OCI-LY7 (cell line): ENCODE measurements at regions not wholly inside any gene's neighbourhood (a gene's known extent, or its start where the extent isn't known, plus 50 kb on each side); places are given as distances from the start of the nearest gene placed in this dataset.

Experiments used
- BruUV-seq: library from RNA; stranded (reverse); fragments of 400-500 nt; replicated peaks from 2 replicates; lab custom pipeline; 2021; lab: Mats Ljungman, UMichigan
- CTCF ChIA-PET: fragments of 300-600 bp; sonication (Branson Sonifier 250); formaldehyde crosslinking; loops from one replicate; lab custom pipeline; 2022; ENCODE audit warnings: antibody characterized with exemption; ENCODE audit not compliant: unreplicated experiment; lab: Charles Lee
- POLR2A ChIA-PET: fragments of 300-600 bp; sonication (Branson Sonifier 250); formaldehyde crosslinking; loops from one replicate; lab custom pipeline; 2022; ENCODE audit warnings: antibody characterized with exemption; lab: Charles Lee
- DNase-seq: peaks from one replicate; pipeline ENCODE4 v3.0.0-alpha.2; 2015; ENCODE audit warnings: low spot score
- H2AFZ ChIP-seq: fragments of 200-600 bp; sonication (generic), shearing (Covaris generic); 2 replicates; pipeline ENCODE4 v1.6.1; 2014; ENCODE audit warnings: mild to moderate bottlenecking, antibody characterized with exemption, low read length, moderate library complexity
- H3K27ac ChIP-seq: fragments of 200-600 bp; sonication (generic); 2 replicates; pipeline ENCODE4 v1.5.1; 2014; ENCODE audit warnings: mixed run types, low read depth, mild to moderate bottlenecking, moderate library complexity, low read length, inconsistent platforms; ENCODE audit not compliant: poor library complexity, severe bottlenecking
- H3K36me3 ChIP-seq: fragments of 200-600 bp; sonication (generic); 2 replicates; pipeline ENCODE4 v1.6.1; 2014; ENCODE audit warnings: mild to moderate bottlenecking, antibody characterized with exemption, low read length, moderate library complexity, mixed read lengths; ENCODE audit not compliant: insufficient read depth
- H3K4me1 ChIP-seq: fragments of 200-600 bp; sonication (generic); 2 replicates; pipeline ENCODE4 v1.5.1; 2014; ENCODE audit warnings: mild to moderate bottlenecking, low read length; ENCODE audit not compliant: insufficient read depth, poor library complexity, severe bottlenecking
- H3K4me2 ChIP-seq: fragments of 200-600 bp; sonication (generic); 2 replicates; pipeline ENCODE4 v1.6.1; 2014; ENCODE audit warnings: mild to moderate bottlenecking, low read length
- H3K4me3 ChIP-seq: fragments of 200-600 bp; sonication (generic); 2 replicates; pipeline ENCODE4 v1.5.1; 2014; ENCODE audit warnings: mild to moderate bottlenecking, low read depth, low read length; ENCODE audit not compliant: poor library complexity, severe bottlenecking
- H3K79me2 ChIP-seq: fragments of 200-600 bp; sonication (generic); 2 replicates; pipeline ENCODE4 v1.6.1; 2016; ENCODE audit warnings: low read depth, mild to moderate bottlenecking, low read length, moderate library complexity, mixed read lengths; ENCODE audit not compliant: insufficient read depth
- H3K9me2 ChIP-seq: fragments of 200-600 bp; sonication (generic); 2 replicates; pipeline ENCODE4 v1.6.1; 2016; ENCODE audit warnings: mild to moderate bottlenecking, low read length, mixed read lengths; ENCODE audit not compliant: insufficient read depth
- H3K9me3 ChIP-seq: fragments of 200-600 bp; sonication (generic); 2 replicates; pipeline ENCODE4 v1.6.1; 2014; ENCODE audit warnings: mild to moderate bottlenecking, mixed run types, low read length, mixed read lengths
- H4K20me1 ChIP-seq: fragments of 200-600 bp; sonication (generic); 2 replicates; pipeline ENCODE4 v1.6.1; 2014; ENCODE audit warnings: mild to moderate bottlenecking, antibody characterized with exemption, low read length, moderate library complexity, mixed read lengths; ENCODE audit not compliant: insufficient read depth
- CTCF ChIP-seq: fragments of 200-600 bp; sonication (generic); conservative IDR thresholded peaks from 2 replicates; pipeline ENCODE4 v1.5.1; 2014; ENCODE audit warnings: mild to moderate bottlenecking, antibody characterized with exemption, low read length, moderate library complexity, mixed read lengths
- EZH2phosphoT487 ChIP-seq: fragments of 200-600 bp; sonication (generic); IDR thresholded peaks from 2 replicates; pipeline ENCODE4 v1.6.1; 2018; ENCODE audit warnings: low read depth, borderline replicate concordance, mild to moderate bottlenecking, mixed run types, antibody characterized with exemption, low read length, moderate library complexity, mixed read lengths
- intact Hi-C: fragments of 100-400 bp; cut with micrococcal nuclease; formaldehyde crosslinking; loops from one replicate; pipeline ENCODE4 v1.10.0; 2022; ENCODE audit not compliant: unreplicated experiment

GRCh38 chr11:88438721-88439120 is 101.2 kb upstream of the CTSC start:
- Histone ChIP-seq H3K9me2 (no peaks in the 10 kb centered on the region), H3K27ac (no peak overlapping the region), H3K79me2 (no peaks in the 10 kb centered on the region), H4K20me1 (no peaks in the 10 kb centered on the region), H3K4me2 (no peak overlapping the region), H3K4me1 (no peaks in the 10 kb centered on the region), H3K36me3 (no peaks in the 10 kb centered on the region), H3K9me3 (no peaks in the 10 kb centered on the region; the same call in 1 of the 2 replicates), H2AFZ (no peak overlapping the region), H3K4me3 (no peak overlapping the region)
- intact Hi-C loops, result no loop called here
- BruUV-seq, result no TSS peak
- no peak for DNase-seq
- CTCF ChIA-PET, result no interaction called here
- TF ChIP-seq EZH2phosphoT487, result no peak
- POLR2A ChIA-PET, result interaction anchor here (0.7 kb wide), 1 partner anchor 44 kb away, joined by 3 read pairs; no protein-coding TSS in a partner anchor

GRCh38 chr11:88435415-88435814 is 97.9 kb upstream of the CTSC start:
- Histone ChIP-seq H2AFZ (no peak overlapping the region), H3K4me1 (no peaks in the 10 kb centered on the region), H3K4me3 (no peak overlapping the region), H3K36me3 (no peaks in the 10 kb centered on the region), H4K20me1 (no peaks in the 10 kb centered on the region), H3K27ac (no peak overlapping the region), H3K79me2 (no peaks in the 10 kb centered on the region), H3K9me2 (no peaks in the 10 kb centered on the region), H3K9me3 (no peaks in the 10 kb centered on the region; the same call in 1 of the 2 replicates), H3K4me2 (no peak overlapping the region)
- intact Hi-C loops, result no loop called here
- no peak for DNase-seq
- ChIA-PET CTCF (no interaction called here), POLR2A (interaction anchor here (0.7 kb wide), 1 partner anchor 35 kb away, joined by 3 read pairs; no protein-coding TSS in a partner anchor)
- TF ChIP-seq EZH2phosphoT487, result no peak
- no peak for TF ChIP-seq CTCF
- no TSS peak for BruUV-seq

GRCh38 chr11:88434333-88434976 is 96.9 kb upstream of the CTSC start:
- no peaks in the 10 kb centered on the region for H3K9me2 ChIP-seq
- no TSS peak for BruUV-seq
- no peaks in the 10 kb centered on the region for H4K20me1 ChIP-seq
- no peaks in the 10 kb centered on the region; the same call in 1 of the 2 replicates for H3K9me3 ChIP-seq
- no peak overlapping the region for H3K4me2 ChIP-seq
- H3K36me3 ChIP-seq, result no peaks in the 10 kb centered on the region
- TF ChIP-seq CTCF, result no peak
- no peak for TF ChIP-seq EZH2phosphoT487
- no peak overlapping the region for H2AFZ ChIP-seq
- no peak overlapping the region for H3K27ac ChIP-seq
- no peaks in the 10 kb centered on the region for H3K4me1 ChIP-seq
- CTCF ChIA-PET, result no interaction called here
- H3K79me2 ChIP-seq, result no peaks in the 10 kb centered on the region
- H3K4me3 ChIP-seq, result no peak overlapping the region
- POLR2A ChIA-PET, result no interaction called here
- peak; percentile 10 for DNase-seq
- intact Hi-C loops, result no loop called here
